LHCN-M2 (cell line): ENCODE measurements at regions not wholly inside any gene's neighbourhood (a gene's known extent, or its start where the extent isn't known, plus 50 kb on each side); places are given as distances from the start of the nearest gene placed in this dataset.

Experiments
- DNase-seq: peaks from one replicate; pipeline ENCODE4 v3.0.0-alpha.2; 2012; ENCODE audit warnings: low read depth

- no peak for DNase-seq
Measured at GRCh38 chr10:6342096-6342685, 139.5 kb downstream of the PFKFB3 start.

GRCh38 chr10:6343305-6344010 lies 140.7 kb downstream of the PFKFB3 start:
- DNase-seq = no peak

GRCh38 chr10:6345404-6345803 lies 142.7 kb downstream of the PFKFB3 start:
- no peak for DNase-seq

- DNase-seq = no peak
Measured at GRCh38 chr10:6346631-6347030, 143.9 kb downstream of the PFKFB3 start.

GRCh38 chr10:6347391-6347951 lies 144.7 kb downstream of the PFKFB3 start:
- peak; percentile 5 for DNase-seq

- no peak for DNase-seq
Measured at GRCh38 chr10:6348096-6348874, 145.6 kb downstream of the PFKFB3 start.

- no peak for DNase-seq
Measured at GRCh38 chr10:6349846-6350535, 147.3 kb downstream of the PFKFB3 start.

GRCh38 chr10:6350609-6351008 lies 147.9 kb downstream of the PFKFB3 start:
- no peak for DNase-seq

- no peak for DNase-seq
Measured at GRCh38 chr10:6351495-6351894, 148.8 kb downstream of the PFKFB3 start.

- DNase-seq = no peak
Measured at GRCh38 chr10:6353526-6353925, 150.8 kb downstream of the PFKFB3 start.

- no peak for DNase-seq
Measured at GRCh38 chr10:6354168-6354772, 151.5 kb downstream of the PFKFB3 start.

GRCh38 chr10:6356280-6356793 lies 153.6 kb downstream of the PFKFB3 start:
- DNase-seq = no peak

- DNase-seq = no peak
Measured at GRCh38 chr10:6361869-6362268, 159.1 kb downstream of the PFKFB3 start.

GRCh38 chr10:6362879-6363278 lies 160.1 kb downstream of the PFKFB3 start:
- no peak for DNase-seq

GRCh38 chr10:6363511-6363910 lies 160.8 kb downstream of the PFKFB3 start:
- DNase-seq = no peak

GRCh38 chr10:6364283-6364682 lies 161.6 kb downstream of the PFKFB3 start:
- no peak for DNase-seq

- DNase-seq = no peak
Measured at GRCh38 chr10:6364893-6365292, 162.2 kb downstream of the PFKFB3 start.

- no peak for DNase-seq
Measured at GRCh38 chr10:6365384-6365783, 162.7 kb downstream of the PFKFB3 start.
